H9 (cell line): ENCODE measurements at regions not wholly inside any gene's neighbourhood (a gene's known extent, or its start where the extent isn't known, plus 50 kb on each side); places are given as distances from the start of the nearest gene placed in this dataset.

Experiments
- DNase-seq: peaks from one replicate; pipeline ENCODE4 v3.0.0-alpha.2; 2017
- H2AFZ ChIP-seq: one replicate; pipeline ENCODE4 v1.6.1; 2013; ENCODE audit warnings: mild to moderate bottlenecking, low read length, control low read depth, moderate library complexity
- H2AK5ac ChIP-seq: 2 replicates; pipeline ENCODE4 v1.6.1; 2013; ENCODE audit warnings: low read length, control low read depth, mixed read lengths; ENCODE audit not compliant: insufficient read length
- H2BK120ac ChIP-seq: one replicate; pipeline ENCODE4 v1.6.1; 2013; ENCODE audit warnings: low read depth, mild to moderate bottlenecking, low read length, control low read depth, inconsistent platforms; ENCODE audit not compliant: poor library complexity, severe bottlenecking
- H2BK12ac ChIP-seq: 2 replicates; pipeline ENCODE4 v1.6.1; 2013; ENCODE audit warnings: low read length, control low read depth, mixed read lengths, low read depth; ENCODE audit not compliant: insufficient read length
- H2BK15ac ChIP-seq: 2 replicates; pipeline ENCODE4 v1.6.1; 2013; ENCODE audit warnings: low read depth, low read length, control low read depth
- H2BK20ac ChIP-seq: one replicate; pipeline ENCODE4 v1.6.1; 2013; ENCODE audit warnings: low read depth, mild to moderate bottlenecking, low read length, control low read depth, inconsistent platforms; ENCODE audit not compliant: poor library complexity, severe bottlenecking
- H2BK5ac ChIP-seq: 2 replicates; pipeline ENCODE4 v1.6.1; 2013; ENCODE audit warnings: low read length, control low read depth, mixed read lengths; ENCODE audit not compliant: insufficient read length
- H3K14ac ChIP-seq: 2 replicates; pipeline ENCODE4 v1.6.1; 2013; ENCODE audit warnings: low read length, control low read depth; ENCODE audit not compliant: insufficient read depth
- H3K18ac ChIP-seq: 2 replicates; pipeline ENCODE4 v1.6.1; 2013; ENCODE audit warnings: low read depth, mild to moderate bottlenecking, mixed read lengths, low read length, control low read depth; ENCODE audit not compliant: insufficient read length
- H3K23ac ChIP-seq: 2 replicates; pipeline ENCODE4 v1.6.1; 2013; ENCODE audit warnings: low read length, control low read depth, mixed read lengths, low read depth; ENCODE audit not compliant: insufficient read length
- H3K23me2 ChIP-seq: 2 replicates; pipeline ENCODE4 v1.6.1; 2013; ENCODE audit warnings: low read depth, mild to moderate bottlenecking, mixed read lengths, low read length, control low read depth; ENCODE audit not compliant: insufficient read length, poor library complexity, severe bottlenecking
- H3K27ac ChIP-seq: 2 replicates; pipeline ENCODE4 v1.5.1; 2013; ENCODE audit warnings: low read length, control low read depth, mixed read lengths, low read depth; ENCODE audit not compliant: insufficient read length
- H3K27me3 ChIP-seq: 2 replicates; pipeline ENCODE4 v1.6.1; 2013; ENCODE audit warnings: low read length, control low read depth, inconsistent platforms; ENCODE audit not compliant: insufficient read depth
- H3K4ac ChIP-seq: 2 replicates; pipeline ENCODE4 v1.6.1; 2013; ENCODE audit warnings: low read depth, mild to moderate bottlenecking, control low read depth, inconsistent platforms, low read length, moderate library complexity
- H3K4me1 ChIP-seq: 2 replicates; pipeline ENCODE4 v1.6.1; 2013; ENCODE audit warnings: low read length, control low read depth, inconsistent platforms; ENCODE audit not compliant: insufficient read depth
- H3K4me2 ChIP-seq: 2 replicates; pipeline ENCODE4 v1.6.1; 2013; ENCODE audit warnings: low read length, control low read depth, mixed read lengths; ENCODE audit not compliant: insufficient read length, insufficient read depth
- H3K56ac ChIP-seq: 2 replicates; pipeline ENCODE4 v1.6.1; 2013; ENCODE audit warnings: low read depth, mild to moderate bottlenecking, mixed read lengths, low read length, control low read depth; ENCODE audit not compliant: insufficient read length
- H3K79me1 ChIP-seq: 2 replicates; pipeline ENCODE4 v1.6.1; 2013; ENCODE audit warnings: low read depth, mild to moderate bottlenecking, moderate library complexity, low read length, control low read depth, inconsistent platforms; ENCODE audit not compliant: insufficient read depth, poor library complexity, severe bottlenecking
- H3K79me2 ChIP-seq: 2 replicates; pipeline ENCODE4 v1.6.1; 2013; ENCODE audit warnings: low read length, control low read depth, inconsistent platforms; ENCODE audit not compliant: insufficient read depth
- H3K9ac ChIP-seq: 2 replicates; pipeline ENCODE4 v1.6.1; 2013; ENCODE audit warnings: low read length, control low read depth, mixed read lengths; ENCODE audit not compliant: insufficient read length; ENCODE audit errors: extremely low read depth
- H3K9me3 ChIP-seq: one replicate; pipeline ENCODE4 v1.6.1; 2013; ENCODE audit warnings: low read depth, low read length, inconsistent platforms; ENCODE audit not compliant: control insufficient read depth
- H3T11ph ChIP-seq: one replicate; pipeline ENCODE4 v1.6.1; 2013; ENCODE audit warnings: mild to moderate bottlenecking, low read length, control low read depth, inconsistent platforms
- H4K20me1 ChIP-seq: one replicate; pipeline ENCODE4 v1.6.1; 2013; ENCODE audit not compliant: control insufficient read depth, insufficient read length, insufficient read depth
- H4K5ac ChIP-seq: 2 replicates; pipeline ENCODE4 v1.6.1; 2013; ENCODE audit warnings: low read depth, mild to moderate bottlenecking, mixed read lengths, low read length, control low read depth; ENCODE audit not compliant: insufficient read length
- H4K8ac ChIP-seq: replicated peaks from 2 replicates; pipeline ENCODE4 v1.6.1; 2013; ENCODE audit warnings: low read length, control low read depth, mixed read lengths, low read depth; ENCODE audit not compliant: insufficient read length
- H4K91ac ChIP-seq: 2 replicates; pipeline ENCODE4 v1.6.1; 2013; ENCODE audit warnings: low read depth, mild to moderate bottlenecking, moderate library complexity, mixed read lengths, low read length, control low read depth; ENCODE audit not compliant: insufficient read length
- H3K27ac Mint-ChIP-seq, 3 experiments: 2 replicates in 2 of 3; 3 replicates in 1 of 3; pipeline ENCODE4 v1.8.0; 2020 to 2021; ENCODE audit warnings: mixed read lengths in 3 of 3, mild to moderate bottlenecking in 1 of 3, moderate library complexity in 1 of 3
- H3K27me3 Mint-ChIP-seq: 2 replicates; pipeline ENCODE4 v1.8.0; 2021; ENCODE audit warnings: low read depth, mild to moderate bottlenecking, moderate library complexity, mixed read lengths
- H3K36me3 Mint-ChIP-seq, 3 experiments: 2 replicates in 2 of 3; 3 replicates in 1 of 3; pipeline ENCODE4 v1.8.0; 2020 to 2021; ENCODE audit warnings: low read depth in 3 of 3, mixed read lengths in 3 of 3; ENCODE audit not compliant: insufficient read depth in 1 of 3
- H3K4me1 Mint-ChIP-seq, 2 experiments: 2 replicates each; pipeline ENCODE4 v1.8.0; 2020; ENCODE audit warnings: mixed read lengths in 2 of 2
- H3K4me3 Mint-ChIP-seq, 2 experiments: 2 replicates in 1 of 2; 3 replicates in 1 of 2; pipeline ENCODE4 v1.8.0; 2020 to 2021; ENCODE audit warnings: mild to moderate bottlenecking in 2 of 2, mixed read lengths in 2 of 2, moderate library complexity in 1 of 2
- H3K9me3 Mint-ChIP-seq, 2 experiments: 2 replicates in 1 of 2; 3 replicates in 1 of 2; pipeline ENCODE4 v1.8.0; 2020; ENCODE audit warnings: mild to moderate bottlenecking in 2 of 2, mixed read lengths in 2 of 2, moderate library complexity in 1 of 2
- WGBS: extraction: QIAGEN DNeasy Blood & Tissue Kit; methylation state at CpG from one replicate; pipeline ENCODE4 v1.1.7; 2013; ENCODE audit warnings: missing lambda C conversion rate, low lambda C conversion rate, mixed read lengths; ENCODE audit not compliant: insufficient read length; ENCODE audit errors: extremely low coverage; 5-methylcytosine and 5-hydroxymethylcytosine counted together
- TF ChIP-seq, protein P1 (sequence below): fragments of 200-600 bp; sonication (generic); conservative IDR thresholded peaks from 3 replicates; pipeline ENCODE4 v1.8.0; 2021; ENCODE audit warnings: antibody characterized with exemption, mild to moderate bottlenecking

DNA sequence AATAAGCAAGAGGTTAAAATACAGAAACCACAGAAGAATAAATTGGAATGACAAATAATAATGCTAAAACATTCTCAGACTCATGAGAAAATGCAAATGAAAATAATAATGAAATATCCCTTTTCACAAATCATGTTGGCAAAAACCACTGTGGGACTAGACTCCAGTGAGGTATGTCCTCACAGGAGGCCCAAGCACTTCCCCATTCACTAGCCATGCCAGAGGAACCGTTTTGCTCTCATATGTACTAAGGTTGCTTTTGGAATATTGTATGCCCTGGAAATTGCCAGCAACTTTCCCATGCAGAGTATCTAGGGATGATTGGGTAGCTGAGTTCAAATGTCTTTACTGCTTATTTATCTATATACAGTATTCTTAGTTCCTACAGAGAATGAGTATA, 106.2 kb upstream of the CHORDC1 start:
- Histone ChIP-seq H3K4me1 (no peaks in the 10 kb centered on the region), H4K91ac (no peak overlapping the region), H2BK15ac (no peak overlapping the region), H3K79me2 (no peaks in the 10 kb centered on the region), H2BK120ac (no peak overlapping the region), H2BK5ac (no peak overlapping the region), H3K4me2 (no peak overlapping the region), H2AFZ (no peak overlapping the region), H3K9me3 (no peaks in the 10 kb centered on the region), H3K9ac (no peak overlapping the region), H3K27me3 (no peaks in the 10 kb centered on the region), H4K5ac (no peak overlapping the region), H4K20me1 (no peaks in the 10 kb centered on the region), H2BK12ac (no peak overlapping the region), H4K8ac (no peak overlapping the region), H3K23ac (no peak overlapping the region), H3K56ac (no peak overlapping the region), H3K27ac (no peak overlapping the region), H3K23me2 (no peaks in the 10 kb centered on the region), H3K4ac (no peak overlapping the region), H2BK20ac (no peak overlapping the region), H3T11ph (no peak overlapping the region), H3K18ac (no peak overlapping the region), H2AK5ac (no peak overlapping the region), H3K79me1 (no peaks in the 10 kb centered on the region), H3K14ac (no peak overlapping the region)
- peaks cover 0 to 3% of the 10 kb centered on the region in 2 experiments; a peak in 1 of 5 replicates for H3K9me3 Mint-ChIP-seq
- no peak overlapping the region for H3K27ac Mint-ChIP-seq
- peaks cover 0 to 3% of the 10 kb centered on the region in 2 experiments; a peak in 2 of 4 replicates for H3K4me1 Mint-ChIP-seq
- no peak for DNase-seq
- no peaks in the 10 kb centered on the region for H3K36me3 Mint-ChIP-seq
- H3K4me3 Mint-ChIP-seq = no peak overlapping the region
- H3K27me3 Mint-ChIP-seq = no peaks in the 10 kb centered on the region
- WGBS = no CpG with 5 or more reads among the region's 1 CpG
- TF ChIP-seq, protein P1, sequence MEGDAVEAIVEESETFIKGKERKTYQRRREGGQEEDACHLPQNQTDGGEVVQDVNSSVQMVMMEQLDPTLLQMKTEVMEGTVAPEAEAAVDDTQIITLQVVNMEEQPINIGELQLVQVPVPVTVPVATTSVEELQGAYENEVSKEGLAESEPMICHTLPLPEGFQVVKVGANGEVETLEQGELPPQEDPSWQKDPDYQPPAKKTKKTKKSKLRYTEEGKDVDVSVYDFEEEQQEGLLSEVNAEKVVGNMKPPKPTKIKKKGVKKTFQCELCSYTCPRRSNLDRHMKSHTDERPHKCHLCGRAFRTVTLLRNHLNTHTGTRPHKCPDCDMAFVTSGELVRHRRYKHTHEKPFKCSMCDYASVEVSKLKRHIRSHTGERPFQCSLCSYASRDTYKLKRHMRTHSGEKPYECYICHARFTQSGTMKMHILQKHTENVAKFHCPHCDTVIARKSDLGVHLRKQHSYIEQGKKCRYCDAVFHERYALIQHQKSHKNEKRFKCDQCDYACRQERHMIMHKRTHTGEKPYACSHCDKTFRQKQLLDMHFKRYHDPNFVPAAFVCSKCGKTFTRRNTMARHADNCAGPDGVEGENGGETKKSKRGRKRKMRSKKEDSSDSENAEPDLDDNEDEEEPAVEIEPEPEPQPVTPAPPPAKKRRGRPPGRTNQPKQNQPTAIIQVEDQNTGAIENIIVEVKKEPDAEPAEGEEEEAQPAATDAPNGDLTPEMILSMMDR = no peak
